ENCODE measurements at regions not wholly inside any gene's neighbourhood (a gene's known extent, or its start where the extent isn't known, plus 50 kb on each side); places are given as distances from the start of the nearest gene placed in this dataset.
A peak's percentile ranks its signal among the peaks of the same experiment; 100 is the strongest.

DNA sequence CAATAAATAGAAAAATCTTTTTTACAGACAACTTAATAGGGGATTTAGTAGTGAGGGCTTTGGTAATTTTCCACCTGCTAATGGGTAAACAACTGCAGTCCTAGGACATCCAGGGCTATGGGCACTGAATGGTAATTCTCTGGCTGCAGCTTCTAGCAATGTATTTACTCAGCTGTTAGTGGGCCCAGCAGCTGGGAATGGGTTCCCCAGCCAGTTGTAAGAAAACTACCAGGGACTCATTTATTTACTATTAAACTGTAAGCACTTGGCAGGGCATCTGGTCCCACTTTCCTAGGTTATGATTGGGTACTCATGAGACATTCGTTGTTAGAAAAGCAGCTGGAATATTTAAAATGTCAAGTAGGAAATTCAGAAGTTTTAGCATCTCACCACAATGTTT is 363.8 kb upstream of the TRIB2 start:
- DNase-seq (ENCODE audit: low read depth) = no peak

DNA sequence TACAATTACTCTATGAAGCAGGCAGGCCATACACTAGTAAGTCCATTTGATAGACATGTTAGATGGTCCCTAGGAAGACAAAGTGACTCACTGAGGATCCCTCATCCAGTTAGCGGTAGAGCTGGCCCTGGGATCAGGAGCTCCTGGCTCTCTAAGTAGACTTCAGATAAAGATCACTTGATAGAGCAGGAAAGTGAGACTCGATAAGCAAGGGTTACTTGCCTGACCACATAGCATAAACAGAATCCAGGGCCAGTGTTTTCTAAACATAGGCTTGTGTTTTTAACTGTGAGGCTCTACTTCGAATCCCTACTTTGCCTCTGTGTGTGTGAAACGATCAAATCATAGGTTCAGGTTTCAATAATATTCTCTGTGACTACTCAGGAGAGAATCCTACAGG is 355.2 kb upstream of the TRIB2 start:
- no peak for DNase-seq (ENCODE audit: low read depth)

DNA sequence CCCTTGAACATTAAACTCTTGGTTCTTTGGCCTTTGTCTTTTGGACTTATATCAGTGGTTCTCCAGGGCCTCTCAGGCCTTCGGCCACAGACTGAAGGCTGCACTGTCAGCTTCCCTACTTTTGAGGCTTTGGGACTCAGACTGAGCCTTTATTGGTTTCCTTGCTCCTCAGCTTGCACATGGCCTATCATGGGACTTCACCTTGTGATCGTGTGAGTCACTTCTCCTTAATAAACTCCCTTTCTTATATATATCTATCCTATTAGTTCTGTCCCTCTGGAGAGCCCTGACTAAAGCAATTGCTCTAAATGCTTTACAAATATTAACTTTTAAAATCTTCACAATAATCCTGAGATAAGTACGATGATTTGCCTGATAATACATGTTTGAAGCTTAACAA is 353.6 kb upstream of the TRIB2 start:
- DNase-seq (ENCODE audit: low read depth) = no peak

DNA sequence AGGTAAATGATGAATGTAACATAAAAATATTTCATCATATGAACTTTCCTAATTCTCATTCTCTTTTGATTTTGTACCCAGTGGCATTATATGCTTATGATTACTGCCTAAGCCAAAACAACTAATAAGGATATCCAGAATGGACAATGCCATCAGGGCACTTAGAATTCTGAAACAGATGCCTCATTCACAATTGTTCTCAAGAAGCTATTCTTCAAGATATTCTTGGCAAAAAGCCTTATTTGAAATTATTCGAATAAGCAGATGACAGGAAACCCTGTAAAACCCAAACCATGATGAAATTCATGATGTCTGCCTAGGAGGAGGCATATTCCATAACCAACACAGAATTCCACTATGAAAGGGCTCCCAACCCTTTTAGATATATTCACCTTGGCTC is 353.2 kb upstream of the TRIB2 start:
- no peak for DNase-seq (ENCODE audit: low read depth)

DNA sequence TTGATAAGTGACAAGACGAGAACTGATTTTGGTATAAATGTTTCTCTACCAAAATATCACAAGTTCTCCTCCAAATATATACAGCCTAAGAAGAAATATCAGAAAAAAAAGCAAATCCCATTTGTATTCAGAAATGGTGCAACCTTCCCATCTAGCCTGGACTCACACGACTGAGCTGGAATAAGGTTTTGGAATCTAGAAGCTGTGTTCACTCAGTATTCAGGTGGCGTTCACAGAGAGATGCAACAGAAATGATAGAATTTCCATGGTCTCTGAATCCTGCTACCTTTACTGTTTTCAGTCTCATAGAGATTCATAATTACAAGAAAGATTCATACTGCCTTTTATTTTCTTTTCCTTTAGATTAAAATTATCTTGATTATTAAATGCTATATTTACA is 347.2 kb upstream of the TRIB2 start:
- no peak for DNase-seq (ENCODE audit: low read depth)

DNA sequence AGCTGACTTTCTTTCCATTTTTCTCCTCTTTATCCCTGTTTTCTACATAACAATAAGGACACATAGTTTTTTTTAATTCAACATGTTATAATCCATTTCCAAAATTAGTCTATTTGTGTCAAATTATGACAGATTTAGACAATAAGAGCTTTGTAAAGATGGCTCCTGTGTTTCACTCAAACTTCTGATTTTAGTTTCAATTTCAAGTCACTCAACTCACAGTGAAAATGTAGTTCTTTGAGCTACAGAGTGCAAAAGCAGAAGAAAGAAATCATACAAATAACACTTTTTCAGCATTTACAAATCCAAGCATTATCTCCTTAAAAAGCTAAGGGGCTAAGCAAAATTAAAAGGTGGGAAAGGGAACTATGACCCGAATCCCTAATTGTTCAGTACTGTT is 340.7 kb upstream of the TRIB2 start:
- no peak for DNase-seq (ENCODE audit: low read depth)

DNA sequence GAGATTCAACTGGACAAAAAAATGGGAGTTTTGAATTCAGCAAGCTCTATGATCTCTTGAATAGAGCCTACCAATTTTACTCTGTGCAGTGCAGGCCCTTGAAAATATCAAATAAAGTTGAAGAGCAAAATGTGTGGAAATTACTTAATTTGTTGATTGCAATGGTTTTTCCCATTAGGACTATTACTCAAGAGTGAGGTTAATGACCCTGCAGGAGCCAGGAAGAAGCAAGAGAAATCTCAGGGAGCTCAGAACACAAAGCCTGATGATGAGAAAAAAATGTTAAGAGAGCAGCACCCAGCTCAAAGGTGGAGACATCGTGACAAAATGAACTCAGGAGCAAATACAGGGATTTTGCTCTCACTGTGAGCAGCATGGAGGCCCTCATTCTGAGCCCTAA is 337.6 kb upstream of the TRIB2 start:
- DNase-seq (ENCODE audit: low read depth) = no peak

DNA sequence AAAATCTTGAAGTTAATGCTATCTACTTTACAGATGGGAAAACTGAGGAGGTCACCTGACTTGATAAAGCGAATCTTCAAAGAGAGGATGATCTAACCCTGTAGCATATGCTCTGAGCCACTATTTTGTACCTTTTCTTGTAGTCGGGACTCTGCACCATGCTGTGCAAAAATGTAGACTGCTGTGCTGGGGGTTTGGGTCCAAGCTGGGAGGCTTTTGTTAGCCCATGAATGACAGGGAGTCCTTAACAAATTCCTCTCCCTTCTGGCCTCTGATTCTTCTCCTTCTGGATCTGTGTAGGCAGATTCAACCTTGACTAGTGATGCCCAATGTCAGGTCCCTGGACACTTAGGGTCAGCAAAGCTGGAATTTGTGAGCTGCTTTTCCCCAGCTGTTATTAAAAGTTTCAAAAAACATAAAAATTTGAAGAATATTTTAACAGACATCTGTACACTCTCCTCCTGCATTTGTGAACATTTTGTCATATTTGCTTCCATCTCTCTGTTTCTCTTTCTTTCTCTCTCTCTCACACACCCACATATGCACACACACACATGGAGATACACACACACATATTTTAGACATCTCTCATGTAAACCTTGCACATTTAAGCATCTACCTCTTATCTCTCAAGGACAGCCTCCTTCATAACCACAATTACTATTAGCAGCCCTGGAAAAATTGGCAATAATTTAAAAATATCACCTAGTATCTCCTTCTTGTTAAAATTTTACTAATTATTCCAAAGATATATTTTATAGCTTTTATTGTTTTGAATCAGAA is 335.0 kb upstream of the TRIB2 start:
- no peak for DNase-seq (ENCODE audit: low read depth)

DNA sequence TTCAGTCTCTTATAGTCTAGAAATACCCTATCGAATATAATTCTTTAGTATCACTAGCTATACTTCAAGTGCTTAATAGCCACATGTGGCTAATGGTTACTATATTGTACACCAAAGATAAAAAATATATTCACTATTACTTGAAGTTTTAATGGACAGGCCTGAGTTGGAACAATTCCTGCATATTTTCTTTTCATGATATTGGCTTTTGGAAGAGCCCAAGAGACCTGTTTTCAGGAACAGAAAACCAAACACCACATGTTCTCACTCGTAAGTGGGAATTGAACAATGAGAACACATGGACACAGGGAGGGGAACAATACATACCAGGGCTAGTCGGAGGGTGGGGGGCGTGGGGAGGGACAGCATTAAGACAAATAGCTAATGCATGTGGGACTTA is 334.4 kb upstream of the TRIB2 start:
- DNase-seq (ENCODE audit: low read depth) = no peak

DNA sequence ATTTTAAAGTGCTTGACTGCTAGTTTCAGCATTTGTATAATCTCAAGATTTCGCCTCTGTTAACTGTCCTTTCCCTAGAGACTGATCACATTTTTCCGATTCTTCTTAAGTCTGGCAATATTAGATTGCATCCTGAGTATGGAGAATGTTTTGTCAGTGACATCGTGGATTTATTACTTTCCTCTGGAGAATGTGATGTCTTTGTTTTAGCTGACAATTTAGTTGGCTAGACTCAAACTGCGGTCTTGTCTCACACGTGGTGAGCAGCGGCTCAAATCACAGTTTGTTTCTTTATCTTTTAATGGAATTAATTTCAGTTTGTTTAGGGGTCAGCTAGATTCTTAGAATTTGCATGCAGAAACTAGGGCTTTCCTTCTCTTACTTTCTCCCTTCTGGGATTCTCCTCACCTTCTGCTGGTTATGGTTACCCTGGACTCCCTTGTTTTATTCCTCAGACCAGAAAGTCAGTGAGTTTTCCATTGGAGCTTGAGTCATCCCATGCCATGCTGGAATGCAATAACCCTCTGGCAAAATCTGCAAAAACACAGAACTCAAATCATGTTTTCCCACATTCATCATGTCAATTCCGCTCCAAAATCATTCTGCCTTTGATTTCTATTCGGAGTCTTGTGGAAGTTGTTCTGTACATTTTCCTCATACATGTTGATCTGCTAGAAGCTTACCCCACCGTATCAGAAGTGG is 327.2 kb upstream of the TRIB2 start:
- DNase-seq (ENCODE audit: low read depth) = no peak

DNA sequence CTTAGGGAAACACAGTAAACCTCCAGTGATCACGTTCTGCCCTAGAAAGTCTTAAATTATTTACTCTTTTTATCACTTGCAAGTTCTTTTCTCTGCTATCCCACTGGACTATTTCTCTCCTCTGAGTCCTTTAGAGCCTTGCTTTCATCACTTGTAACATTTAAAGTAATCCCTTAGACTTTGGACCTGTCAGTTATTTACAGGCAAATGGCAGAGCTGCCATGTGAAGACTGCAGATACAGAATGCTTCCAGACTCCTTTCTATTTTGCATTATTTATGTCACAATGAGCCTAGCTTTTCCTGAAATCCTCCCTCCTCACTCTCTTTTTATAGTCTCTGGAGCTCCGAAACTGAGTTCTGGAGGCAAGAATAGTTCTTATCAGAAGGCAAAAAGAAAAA is 325.6 kb upstream of the TRIB2 start:
- no peak for DNase-seq (ENCODE audit: low read depth)

DNA sequence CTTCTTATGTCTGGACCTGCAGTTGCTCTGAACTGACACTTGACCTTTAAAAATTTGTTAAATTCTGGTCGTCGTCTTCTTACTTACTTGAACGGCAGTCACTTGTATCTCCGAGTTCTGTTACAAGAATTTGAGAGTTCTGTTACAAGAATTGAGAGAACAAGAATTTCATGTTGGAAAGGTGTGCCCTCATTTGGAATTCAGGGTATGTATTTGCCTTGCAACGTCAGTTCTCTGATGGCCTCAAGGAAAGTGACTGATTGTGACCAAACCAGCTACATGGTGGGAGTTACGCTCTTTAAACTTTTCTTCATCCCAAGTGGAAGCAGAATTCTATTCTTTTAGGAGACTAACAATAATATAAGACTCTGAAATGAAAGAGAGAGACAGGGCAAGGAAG is 320.0 kb upstream of the TRIB2 start:
- no peak for DNase-seq (ENCODE audit: low read depth)

DNA sequence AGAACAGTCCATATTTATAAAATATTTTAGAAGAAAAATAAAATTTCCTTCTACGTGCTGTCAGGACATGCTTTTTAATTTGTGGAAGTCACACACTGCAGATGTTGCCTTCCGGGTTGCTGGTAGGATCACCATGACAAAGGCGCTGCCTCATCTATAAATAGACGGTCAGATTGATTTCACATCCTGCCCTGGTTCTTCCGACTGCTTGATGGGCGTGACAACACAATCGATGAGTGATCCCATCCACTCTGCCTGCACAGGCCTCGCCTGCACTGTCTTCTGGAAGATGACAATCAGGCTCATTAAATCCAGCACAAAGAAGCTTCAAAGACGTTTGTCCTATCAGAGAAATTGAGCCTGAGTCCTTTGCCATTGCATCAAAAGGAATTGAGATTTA is 318.9 kb upstream of the TRIB2 start:
- no peak for DNase-seq (ENCODE audit: low read depth)

DNA sequence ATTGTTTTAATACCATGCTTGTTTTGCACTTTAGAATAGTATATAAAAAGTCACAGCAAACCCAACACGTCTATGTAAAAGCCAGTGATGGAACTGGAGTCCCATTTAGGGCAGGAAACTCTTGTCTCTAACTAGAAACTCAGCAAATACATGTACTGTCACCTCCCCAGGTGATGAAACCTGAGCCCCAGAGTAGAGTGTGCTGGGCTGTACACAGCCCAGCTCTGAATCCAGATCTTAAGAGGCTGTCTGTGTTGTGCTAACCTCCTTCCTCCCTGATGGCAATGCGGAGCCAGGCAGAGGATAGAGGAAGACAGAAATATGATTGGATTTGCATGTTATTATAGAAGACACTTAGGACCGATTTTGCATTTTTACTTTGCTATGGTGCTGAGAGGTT is 317.5 kb upstream of the TRIB2 start:
- no peak for DNase-seq (ENCODE audit: low read depth)

DNA sequence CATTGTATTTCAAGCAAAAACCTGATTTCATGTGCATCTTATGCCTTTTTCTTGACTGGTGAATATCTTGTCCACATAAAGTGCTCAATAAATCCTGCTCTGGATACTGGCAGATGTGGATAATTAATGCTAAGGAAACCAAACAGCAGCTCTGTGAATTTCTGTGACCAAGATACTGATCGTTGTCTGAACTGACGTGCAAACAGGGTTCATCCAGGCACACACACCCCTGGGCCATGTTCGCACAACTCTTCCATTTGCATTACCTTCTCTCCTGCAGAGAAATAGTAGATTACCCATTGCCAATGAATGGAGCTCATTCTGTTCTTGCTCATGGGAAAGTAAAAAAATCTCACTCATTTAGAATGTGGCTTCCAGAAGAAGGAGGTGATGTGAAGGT is 316.2 kb upstream of the TRIB2 start:
- DNase-seq (ENCODE audit: low read depth) = no peak

DNA sequence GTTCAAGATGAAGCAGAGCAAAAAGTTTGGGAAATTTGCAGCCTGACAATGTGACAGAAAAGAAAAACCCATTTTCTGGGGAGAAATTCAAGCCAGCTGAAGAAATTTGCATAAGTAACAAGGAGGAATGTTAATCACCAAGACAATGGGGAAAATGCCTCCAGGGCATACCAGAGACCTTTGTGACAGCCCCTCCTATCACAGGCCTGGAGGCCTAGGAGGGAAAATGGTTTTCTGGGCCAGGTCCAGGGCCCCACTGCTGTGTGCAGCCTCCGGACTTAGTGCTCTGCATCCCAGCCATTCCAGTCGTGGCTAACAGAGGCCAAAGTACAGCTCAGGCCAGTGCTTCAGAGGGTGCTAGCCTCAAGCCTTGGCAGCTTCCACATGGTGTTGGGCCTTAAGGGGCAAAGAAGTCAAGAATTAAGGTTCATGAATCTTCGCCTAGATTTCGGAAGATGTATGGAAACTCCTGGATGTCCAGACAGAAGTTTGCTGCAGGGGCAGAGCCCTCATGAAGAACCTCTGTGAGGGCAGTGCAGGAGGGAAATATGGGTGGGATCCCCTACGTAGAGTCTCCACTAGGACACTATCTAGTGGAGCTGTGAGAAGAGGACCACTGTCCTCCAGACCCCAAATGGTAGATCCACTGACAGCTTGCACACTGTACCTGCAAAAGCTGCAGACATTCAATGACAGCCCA is 314.1 kb upstream of the TRIB2 start:
- no peak for DNase-seq (ENCODE audit: low read depth)

DNA sequence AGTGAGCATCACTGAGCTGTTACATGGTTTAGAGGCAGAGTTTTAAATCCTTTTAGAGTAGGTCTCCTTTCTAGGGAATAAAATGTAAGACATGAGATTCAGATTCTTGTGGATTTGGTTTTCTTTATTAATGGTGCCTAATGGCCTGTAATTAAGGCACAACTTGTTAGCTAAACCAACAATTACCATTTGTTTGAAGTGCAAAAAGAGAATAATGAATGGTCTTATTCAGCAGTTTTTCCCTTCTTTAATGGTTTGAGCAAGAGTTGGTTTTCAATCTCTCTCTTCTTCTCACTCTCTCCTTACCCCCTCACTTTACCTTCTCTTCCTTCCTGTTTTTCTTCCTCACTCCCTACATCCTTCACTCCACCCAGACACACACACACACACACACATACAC is 312.2 kb upstream of the TRIB2 start:
- no peak for DNase-seq (ENCODE audit: low read depth)

DNA sequence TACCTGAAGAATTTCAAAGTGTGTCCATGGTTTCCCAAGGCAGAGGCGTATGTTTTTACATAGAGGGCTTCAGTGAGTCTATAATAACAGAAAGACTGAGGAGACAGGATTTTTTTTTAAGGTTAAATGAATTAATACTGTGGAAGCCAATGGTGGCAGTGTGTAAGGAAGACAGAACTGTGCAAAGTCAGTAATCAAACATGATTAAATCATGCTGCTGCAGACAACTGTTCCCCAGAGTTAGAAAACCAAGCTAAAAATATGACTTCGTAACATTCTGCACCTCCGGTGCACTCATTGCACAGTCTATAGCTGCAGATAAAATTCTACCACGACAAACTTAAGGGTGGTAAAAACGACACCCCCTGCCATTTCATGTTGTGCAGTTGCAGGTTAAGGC is 309.6 kb upstream of the TRIB2 start:
- DNase-seq (ENCODE audit: low read depth) = no peak

DNA sequence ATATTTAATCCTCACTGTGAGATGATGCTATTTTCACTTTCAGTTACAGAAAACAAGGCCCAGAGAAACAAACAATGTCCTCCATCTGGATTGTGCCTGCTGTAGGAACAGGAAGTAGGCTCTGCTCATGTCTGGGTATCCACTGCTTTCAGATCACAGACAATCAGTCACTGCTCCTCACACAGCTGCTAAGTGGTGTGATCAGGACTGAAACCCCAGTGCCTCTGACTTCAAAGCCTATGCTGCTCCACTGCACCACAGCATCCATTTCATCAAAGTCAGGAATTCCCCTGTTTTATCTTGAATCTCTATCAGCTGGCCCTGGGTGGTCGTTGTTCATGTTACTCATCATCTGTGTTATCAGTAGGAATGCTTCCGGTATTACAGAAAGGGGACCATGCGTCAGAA is 303.8 kb upstream of the TRIB2 start:
- DNase-seq (ENCODE audit: low read depth) = no peak

DNA sequence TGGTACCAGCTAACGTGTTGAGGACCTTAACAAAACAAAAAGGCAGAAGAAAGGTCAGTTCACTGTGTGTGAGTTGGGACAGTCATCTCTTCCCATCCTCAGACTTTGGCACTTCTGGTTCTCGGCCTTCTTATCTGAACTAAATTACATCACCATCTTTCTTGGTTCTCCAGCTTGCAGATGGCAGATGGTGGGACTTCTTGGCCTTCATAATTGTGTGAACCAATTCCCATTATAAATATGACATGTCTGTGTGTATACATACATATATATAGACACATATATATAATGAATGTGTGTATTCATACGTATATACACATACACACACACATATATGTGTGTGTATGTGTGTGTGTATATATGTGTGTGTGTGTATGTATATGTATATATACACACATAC is 301.2 kb upstream of the TRIB2 start:
- DNase-seq (ENCODE audit: low read depth) = no peak

DNA sequence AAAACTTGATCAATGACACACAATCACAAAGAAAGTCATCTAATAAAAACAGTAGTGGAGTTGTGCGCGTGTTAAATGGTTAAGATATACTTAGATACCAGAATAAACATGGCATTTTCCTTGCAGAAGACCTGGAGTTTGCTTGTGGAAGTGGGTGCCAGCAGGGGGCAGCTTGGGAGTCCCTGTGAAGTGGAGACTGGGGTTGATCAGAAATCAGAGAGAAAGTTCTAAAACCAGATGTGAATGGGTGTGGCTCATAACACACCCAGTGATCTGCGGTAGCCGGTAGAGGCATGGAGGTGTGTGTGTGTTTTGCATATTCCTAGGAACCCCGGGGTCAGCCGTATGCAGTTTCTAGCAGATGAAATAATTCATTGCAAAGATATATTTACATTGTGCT is 300.1 kb upstream of the TRIB2 start:
- peak; percentile 28 for DNase-seq (ENCODE audit: low read depth)

DNA sequence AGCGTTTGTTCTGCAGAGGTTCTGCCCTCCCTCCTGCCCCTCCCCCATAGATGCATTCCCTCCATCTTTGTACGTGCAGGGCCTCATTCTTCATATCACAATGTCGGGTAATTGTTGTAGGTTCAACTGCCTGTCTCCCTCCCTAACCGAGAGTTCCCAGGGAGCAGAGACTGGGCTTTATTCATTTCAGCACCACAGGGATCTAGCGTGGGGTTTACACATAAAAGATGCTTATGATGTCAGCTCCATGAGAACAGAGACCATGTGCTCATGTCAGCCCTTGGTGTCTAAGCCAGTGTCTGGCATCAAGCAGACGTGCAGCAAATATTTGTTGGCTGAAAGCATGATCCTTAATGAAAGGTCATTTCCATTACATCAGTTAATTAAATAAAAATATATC is 298.9 kb upstream of the TRIB2 start:
- DNase-seq (ENCODE audit: low read depth) = no peak

DNA sequence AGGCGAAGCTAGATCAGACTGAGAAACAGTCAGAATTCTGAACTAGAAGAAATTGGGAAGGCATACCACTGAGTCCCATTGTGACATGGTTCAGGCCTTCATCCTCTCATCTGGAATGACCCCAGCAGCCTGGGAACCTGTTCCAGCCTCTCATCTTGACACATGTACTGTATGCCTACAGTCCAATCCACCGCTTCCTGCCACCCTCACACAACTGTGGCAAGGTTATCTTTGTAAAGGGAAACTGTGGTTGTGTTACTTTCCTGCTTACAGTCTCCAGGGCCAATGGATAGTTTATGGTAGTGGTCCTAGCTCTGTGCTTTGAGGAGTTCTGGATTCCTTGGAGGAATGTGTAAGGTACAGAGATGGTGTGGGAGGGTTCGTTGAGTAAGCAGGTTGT is 296.9 kb upstream of the TRIB2 start:
- DNase-seq (ENCODE audit: low read depth) = no peak
